ENCODE measurements at regions not wholly inside any gene's neighbourhood (a gene's known extent, or its start where the extent isn't known, plus 50 kb on each side); places are given as distances from the start of the nearest gene placed in this dataset.

GRCh38 chr10:22766693-22767092 lies 52.3 kb upstream of the PIP4K2A start:
- TF ChIP-seq SUZ12 (IDR thresholded peaks at IDR 0.05; ENCODE audit: extremely low read depth, insufficient read depth, insufficient read length) = no peak
- TF ChIP-seq ZNF274 (IDR thresholded peaks at IDR 0.05; ENCODE audit: low read depth, low read length) = no peak
- no peak for TF ChIP-seq YY1 (IDR thresholded peaks at IDR 0.05; ENCODE audit: insufficient read depth, insufficient read length)

Data from NT2/D1 (cell line).